Glomerular endothelial cell (primary cell): ENCODE measurements at regions not wholly inside any gene's neighbourhood (a gene's known extent, or its start where the extent isn't known, plus 50 kb on each side); places are given as distances from the start of the nearest gene placed in this dataset.

Experiments
- DNase-seq: peaks from one replicate; pipeline ENCODE4 v3.0.0-alpha.2; 2011; ENCODE audit warnings: low read depth, low spot score; ENCODE audit errors: extremely low read depth

DNA sequence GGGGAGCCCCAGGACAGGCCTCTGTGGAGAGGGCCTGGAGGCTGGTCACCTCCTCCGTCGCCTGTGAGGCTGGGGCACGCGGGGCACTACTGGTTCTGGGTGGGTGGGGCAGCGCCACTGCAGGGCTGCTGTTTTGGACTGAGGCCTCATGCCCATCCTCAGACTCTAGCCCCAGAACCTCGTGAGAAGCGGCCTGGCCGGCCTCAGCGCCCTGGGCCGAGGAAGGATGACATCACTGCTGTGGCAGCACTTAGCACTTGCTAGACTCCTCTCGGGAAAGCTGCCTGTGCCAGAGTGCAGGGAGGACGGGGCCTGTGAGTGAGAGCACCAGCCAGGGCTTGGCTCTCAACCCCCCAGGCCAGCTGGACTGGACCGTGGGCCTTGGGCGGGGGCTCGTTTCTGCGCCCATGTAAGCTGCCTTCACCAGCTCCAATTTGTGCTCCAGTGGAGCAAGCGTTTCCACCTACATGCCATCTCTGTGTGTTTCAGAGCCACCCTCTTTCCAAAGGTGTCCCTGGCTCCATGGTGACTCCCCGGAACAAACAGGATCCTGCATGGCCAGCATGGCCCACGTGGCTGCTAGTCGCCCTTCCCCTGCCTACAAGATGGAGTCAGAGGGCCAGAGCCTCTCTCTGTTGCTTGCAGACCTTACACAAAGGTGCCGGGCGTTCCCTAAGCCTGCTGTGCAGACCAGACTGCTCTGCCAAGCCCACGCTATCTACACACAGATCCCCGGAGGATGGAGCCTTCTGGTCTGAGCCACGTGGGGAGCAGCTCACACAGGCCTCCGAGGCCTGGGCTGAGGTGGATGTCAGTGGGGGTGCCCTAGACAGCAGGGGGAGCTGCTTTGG is 102.9 kb downstream of the CTTN start:
- no peak for DNase-seq

DNA sequence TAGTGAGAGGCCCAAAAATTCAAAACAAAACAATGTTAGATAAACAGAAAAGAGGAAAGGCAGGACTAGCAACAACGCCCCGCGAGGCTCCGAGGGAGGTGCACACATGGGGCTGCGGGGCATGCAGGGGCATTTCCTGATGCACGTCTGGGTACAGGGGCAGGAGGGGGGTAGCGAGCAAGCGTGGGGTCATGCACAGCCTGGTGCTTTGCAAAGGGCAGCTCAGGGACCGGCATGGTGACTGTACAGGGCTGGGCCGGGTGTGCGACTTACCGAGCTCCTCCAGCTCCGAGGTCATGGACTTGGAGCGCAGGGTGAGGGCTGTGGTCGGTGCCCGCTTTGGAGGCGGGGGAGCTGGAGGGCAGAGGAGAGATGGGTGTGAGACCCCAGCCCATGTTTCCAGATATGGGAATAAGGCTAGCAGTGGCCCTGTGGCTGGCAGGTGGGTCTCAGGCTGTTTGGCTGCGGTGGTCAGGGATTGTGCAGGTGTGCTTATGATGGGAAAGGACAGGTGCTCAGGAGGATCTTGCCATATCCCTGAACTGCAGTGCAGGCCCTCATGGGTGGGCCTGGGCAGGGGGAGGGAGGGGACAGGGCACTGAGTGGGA is 103.7 kb downstream of the CTTN start:
- DNase-seq: no peak

DNA sequence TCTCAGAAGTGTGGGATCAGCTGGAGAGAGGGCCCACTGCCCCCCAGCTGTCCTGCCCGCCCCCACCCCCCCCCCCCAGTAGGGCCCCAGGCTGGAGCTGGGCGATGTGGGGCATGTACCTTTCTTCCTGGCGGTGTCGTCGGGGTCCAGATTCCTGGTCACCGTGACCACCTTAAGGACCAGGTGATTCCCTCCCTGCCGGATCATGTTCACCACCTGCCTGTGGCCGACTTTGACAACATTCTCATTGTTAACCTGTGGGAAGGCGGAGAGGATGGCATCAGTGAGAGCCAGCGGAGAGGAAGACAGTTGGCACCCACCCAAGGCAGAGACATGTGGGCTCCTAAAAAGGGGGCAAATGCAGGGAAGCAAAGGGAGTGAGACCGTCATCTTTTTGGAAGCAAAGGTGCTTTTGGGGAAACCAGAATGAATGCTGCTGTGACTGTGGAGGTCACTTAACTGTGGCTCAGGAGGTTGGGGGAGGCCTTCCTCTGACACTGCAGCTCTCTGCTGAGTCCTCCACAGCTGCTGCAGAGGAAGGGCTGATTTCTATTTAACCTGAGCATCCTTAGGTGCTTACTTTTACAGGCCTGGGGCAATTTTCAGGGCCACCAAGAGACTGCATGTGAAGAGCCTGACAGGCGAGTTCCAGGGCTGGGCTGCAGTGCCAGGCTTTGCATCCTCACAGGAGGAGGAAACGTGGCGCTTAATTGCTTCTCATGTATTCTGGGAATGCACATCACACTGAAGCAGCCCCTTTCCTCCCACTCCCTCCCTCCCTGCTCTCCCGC is 104.5 kb downstream of the CTTN start:
- DNase-seq: no peak

DNA sequence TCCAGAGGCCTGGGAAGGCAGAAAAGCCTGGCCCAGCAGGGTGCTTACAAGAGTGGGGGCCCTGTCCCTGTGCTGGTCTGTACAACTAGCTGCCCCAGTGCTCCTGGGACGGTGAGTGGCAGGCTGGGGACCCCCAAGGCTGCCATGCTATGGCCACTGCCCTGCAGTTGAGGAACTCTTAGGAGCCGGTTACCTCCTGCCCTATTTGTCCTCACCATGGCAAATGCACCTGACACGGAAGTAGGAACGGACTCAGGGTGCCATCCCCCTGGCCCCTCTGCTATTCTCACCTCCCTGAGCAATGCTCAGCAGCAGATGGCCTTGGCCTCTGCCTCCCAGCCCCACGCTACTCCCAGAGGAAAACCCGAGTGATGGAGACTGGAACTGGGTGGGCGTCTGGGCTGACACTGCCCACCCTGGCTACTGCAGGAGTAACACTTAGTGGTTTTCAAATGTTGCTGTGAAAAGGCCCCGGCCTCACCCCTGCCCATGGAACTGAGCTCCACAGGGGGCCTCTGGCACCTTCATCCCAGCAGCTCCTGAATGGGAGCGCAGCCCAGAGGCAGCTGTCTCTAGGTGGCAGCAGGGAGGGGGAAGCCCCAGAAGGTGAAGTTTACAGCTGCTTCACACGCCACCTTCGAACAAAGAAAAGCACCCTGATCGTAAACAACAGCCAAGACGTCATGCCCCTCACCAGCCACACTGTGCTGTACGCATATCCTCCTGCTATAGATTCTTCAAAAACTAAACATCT is 105.3 kb downstream of the CTTN start:
- no peak for DNase-seq

DNA sequence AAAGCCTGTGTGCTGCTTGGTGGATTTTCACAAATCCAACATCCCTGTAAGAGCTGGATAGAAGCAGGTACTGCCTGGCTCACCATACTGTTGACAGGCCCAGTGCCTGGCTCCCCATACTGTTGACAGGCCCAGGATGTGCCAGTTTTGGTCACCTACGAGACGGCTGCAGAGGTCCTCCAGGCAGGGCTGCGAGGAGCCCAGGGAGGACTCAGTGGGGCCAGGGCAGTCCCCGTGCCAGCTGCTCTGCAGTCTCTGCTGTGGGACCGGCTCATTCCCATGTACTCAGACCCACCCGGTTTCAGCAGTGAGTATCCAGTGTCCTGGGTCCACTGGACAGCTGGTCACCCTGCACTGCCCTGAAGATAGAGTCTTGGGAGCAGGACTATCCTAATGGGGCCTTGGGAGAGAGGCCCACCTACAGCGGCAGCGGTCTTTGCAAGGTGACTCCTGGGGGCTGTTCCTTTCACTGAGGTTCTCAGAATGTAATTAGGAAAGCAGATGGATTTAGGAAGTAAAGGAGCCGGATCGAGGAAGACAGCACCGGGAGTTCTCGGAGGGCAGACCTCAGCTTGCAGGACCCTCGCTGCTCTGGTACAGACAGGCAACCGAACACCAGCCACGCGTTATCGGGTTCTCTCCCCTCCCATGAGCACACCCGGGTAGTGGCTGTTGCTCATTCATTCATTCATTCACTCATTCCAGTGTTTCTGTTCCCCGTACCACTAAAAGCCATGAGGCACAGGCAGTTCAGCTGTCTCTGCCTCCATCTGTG is 106.1 kb downstream of the CTTN start:
- DNase-seq: no peak

DNA sequence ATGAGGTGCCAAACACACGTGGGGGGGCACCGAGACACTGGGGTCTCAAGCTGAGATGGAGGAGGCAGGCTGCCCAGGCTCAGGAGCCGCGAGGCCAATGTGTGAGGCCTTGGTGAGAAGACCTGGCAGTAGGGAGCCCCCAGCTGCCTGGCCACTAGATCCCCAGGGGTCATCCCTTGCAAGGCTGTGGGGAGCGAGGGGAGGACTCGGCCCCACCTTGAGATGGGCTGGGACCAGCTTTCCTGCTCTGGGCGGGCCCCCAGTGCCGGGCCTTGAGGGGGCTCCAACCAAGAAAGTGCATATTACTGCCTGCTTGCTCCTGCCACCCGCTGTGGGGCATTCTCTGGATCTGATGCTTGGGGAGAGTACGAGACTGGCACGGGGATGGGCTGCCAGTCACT is 107.0 kb downstream of the CTTN start:
- no peak for DNase-seq

DNA sequence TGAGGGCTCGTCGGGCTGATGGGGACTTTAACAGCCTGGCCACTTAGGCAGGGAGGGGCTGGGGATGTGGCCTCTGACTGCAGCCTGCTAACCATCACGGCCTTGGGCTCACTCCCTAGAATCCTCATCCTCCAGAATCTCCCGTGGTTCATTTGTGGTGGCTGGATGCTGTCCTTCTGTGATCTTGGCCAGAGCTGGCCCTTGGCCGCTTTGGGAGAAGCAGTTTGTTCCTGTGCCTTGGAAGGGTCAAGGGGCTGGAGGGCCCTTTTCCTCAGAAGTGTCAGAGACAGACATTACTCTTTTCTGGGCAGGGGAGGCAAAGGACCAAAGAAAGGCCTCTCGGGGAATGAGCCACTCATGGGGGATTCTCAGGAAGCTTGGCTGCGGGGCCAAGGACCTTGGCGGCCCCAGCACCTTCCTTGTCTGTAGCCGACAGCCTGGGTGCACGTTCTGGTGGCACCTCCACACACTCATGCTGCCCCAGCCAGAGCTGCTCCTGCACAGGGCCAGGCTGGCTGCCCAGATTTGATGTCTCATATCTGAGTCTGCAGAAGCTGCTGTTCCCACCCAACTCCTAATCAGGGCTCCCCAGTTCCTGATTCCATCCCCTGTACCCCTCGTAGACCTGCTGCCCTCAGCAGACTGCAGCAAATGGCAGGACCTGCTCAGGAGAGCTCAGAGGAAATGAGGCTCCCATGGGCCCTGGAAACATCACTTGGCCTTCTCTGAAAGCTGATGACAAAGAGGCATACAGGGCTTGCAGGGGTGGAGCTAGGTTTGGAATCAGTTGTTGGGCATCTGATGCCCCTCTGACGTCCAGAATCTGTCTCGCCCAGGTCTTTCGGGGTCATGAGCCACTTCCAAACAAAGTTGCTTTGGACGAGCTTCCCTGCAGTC is 107.7 kb downstream of the CTTN start:
- DNase-seq: no peak

DNA sequence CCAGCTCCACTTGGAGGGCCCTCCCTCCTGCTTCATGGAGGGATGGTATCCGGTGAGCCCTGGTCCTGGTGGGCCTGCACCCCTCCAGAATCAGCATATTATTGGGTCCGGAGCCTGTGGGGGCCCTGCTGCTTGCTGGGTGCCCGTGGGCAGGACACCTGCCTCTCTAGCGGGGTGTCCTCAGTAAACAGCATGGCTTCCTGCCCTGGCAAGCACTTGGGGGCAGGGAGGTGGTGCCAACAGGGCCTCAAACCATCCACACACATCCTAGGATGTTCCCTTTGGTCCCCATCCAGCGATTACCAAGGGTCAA is 108.3 kb downstream of the CTTN start:
- no peak for DNase-seq

DNA sequence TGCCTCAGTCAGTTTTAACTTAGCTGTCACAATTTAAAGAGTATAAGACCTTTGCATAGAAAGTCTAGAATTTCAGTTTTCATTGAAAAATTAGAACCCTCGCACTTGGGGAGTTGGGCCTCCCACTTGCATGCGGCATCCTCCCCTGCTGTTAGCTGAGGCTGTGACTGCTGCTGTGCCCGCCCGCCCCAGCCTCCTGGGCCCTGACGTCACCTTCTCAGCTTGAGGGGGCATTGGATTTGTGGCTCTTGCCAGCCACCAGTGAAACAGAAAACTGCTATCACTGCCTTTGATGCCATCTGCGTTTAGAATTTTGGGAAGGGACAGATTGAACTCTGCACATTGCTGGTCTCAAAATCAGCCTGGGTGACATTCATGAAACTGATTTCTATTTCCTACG is 108.7 kb downstream of the CTTN start:
- DNase-seq: no peak

DNA sequence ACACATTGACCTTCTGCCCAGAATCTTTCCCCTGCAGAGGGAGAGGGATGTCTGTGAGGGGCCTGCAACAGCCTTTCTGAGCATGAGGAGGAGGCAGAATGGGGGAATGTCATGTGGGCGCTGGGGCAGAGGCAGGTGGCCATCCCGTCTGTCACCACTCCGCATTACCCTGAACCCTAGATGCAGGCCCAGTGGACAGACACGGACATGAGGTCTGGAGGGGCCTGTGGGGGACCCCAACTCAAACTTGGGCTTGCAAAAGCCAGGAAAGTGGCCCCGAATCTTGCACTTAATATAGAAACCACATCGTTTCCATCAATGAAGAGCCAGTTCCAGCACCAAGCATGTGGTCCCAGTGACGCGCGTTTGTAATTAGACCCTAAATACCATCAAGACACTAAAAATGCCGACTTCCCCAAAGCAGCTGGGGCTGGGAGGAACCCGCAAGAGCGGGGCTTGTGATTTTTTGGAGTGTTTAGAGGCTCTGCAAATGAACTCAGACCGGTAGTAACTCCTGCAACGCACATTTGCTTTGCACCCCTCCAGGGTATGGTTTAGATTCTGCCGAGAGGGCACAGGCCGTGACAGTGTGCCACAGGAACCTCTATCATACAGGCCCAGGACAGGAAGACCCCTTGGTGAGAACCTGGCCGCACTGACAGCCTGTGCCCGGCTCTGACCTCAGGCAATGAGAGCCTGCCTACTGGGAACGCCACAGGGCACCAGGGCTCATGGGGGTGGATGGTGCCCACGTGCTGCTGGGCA is 109.3 kb downstream of the CTTN start:
- no peak for DNase-seq

DNA sequence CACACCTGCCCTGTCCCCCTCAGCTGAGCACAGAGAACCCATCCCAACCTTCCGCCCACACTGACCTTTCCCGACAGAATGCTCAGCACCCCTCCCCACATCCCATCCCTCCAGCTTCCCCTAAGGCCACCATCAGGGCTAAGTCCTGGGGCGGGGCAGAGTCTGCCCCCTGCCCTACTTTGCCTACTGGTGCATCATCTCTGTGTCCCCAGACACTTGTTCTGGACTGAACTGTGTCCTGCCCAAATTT is 109.8 kb downstream of the CTTN start:
- DNase-seq: no peak

DNA sequence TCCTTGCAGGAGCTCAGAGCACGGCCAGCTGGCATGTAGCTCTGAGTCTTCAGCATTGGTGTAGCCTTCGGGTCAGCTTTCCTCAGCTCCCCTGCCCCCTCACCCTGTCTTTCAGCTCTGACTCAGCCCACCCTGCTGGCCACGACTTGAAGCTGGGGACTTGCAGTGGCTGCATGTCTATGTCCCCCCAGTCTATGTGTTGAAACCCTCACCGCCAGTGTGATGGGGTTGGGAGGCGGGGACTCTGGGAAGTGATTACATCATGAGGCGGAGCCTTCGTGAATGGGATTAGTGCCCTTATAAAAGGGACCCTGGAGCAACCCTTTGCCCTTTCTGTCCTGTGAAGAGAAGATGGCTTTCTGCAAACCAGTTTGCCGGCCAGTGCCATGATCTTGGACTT is 111.1 kb downstream of the CTTN start:
- DNase-seq: no peak

DNA sequence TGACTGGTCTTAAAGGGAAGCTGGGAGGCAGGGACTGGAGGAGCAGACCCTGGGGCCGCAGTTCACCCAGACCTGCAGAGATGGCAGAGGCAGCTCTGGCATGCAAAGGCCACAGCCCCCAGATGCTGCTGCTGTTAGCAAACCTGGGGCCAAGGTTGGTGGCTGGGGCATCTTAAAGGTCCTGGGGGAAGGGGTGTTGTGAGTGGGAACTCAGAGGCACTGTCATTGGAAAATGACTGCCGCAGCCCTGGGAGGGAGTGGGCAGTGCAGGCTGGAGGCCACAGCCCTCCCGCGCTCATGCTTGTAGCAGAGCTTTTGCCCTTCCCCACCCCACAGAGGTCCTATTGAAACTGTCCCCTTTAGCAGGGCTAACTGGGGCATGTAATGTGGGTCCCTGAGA is 111.8 kb downstream of the CTTN start:
- no peak for DNase-seq

DNA sequence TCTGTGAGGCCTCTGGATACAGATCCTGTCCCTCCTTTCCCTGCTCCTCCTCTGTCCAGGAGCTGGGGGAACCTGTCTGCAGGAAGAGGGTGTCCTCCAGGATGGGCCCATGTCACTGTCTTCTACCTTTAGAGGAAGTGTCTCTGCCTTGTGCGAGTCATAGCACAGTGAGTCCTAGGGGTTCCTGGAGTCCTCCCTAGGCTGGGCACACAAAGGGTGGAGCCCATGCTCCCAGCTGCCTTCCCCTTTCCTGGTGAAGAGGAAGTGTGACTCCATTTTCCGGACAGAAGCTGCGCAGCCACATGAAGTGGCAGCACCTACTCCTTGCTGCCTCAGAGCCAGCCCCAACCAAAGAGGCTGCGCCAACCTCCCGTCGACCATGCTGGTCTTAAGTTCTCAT is 112.2 kb downstream of the CTTN start:
- no peak for DNase-seq

DNA sequence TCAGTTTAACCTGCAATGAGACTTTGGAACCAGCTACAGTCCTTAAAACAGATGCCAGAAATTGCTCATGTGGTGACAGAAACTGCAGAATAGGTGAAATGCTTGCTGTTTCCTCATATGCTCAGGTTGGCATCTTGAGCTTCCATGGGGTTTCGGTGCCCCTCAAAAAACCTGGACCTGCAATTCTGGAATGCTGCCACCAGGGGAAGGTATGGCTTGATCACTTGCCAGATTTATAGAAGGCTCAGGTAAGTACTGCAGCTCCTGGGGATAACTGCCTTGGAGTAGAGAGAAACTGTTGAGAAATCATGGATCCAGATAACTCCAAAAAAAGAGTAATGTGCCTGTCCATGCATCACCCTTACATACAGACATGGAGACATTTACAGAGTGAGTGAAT is 113.0 kb downstream of the CTTN start:
- DNase-seq: no peak

DNA sequence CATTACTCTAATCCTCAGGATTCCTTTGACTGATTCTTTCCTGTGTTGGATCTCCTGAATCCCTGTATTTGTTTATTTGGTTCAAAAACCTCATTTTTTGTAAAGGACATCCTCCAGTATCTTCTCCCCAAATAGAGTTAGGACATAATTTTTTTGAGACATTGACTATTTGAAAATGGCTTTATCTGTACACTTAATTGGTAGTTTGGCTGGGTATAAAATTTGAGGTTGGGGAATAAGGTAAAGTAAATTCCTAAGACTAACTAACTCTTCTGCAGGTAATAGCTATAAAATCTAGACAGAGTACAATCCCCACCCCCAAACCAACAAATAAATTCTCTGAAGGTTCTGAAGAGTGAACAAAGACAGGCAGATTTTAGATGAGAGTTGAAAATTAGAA is 114.4 kb downstream of the CTTN start:
- no peak for DNase-seq

DNA sequence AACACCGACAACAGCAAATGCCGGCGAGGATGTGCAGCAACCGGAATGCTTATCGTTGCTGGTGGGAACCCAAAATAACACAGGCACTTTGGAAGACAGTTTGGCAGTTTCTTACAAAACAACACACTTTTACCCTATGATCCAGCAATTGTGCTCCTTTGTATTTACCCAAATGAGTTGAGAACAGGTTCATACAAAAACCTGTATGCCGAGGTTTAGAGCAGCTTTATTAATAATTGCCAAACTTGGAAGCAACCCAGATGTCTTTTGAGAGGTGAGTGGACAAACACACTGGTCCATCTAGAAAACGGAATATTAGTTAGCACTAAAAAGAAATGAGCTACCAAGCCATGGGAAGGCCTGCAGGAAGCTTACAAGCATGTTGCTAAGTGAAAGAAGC is 118.9 kb downstream of the CTTN start:
- no peak for DNase-seq

DNA sequence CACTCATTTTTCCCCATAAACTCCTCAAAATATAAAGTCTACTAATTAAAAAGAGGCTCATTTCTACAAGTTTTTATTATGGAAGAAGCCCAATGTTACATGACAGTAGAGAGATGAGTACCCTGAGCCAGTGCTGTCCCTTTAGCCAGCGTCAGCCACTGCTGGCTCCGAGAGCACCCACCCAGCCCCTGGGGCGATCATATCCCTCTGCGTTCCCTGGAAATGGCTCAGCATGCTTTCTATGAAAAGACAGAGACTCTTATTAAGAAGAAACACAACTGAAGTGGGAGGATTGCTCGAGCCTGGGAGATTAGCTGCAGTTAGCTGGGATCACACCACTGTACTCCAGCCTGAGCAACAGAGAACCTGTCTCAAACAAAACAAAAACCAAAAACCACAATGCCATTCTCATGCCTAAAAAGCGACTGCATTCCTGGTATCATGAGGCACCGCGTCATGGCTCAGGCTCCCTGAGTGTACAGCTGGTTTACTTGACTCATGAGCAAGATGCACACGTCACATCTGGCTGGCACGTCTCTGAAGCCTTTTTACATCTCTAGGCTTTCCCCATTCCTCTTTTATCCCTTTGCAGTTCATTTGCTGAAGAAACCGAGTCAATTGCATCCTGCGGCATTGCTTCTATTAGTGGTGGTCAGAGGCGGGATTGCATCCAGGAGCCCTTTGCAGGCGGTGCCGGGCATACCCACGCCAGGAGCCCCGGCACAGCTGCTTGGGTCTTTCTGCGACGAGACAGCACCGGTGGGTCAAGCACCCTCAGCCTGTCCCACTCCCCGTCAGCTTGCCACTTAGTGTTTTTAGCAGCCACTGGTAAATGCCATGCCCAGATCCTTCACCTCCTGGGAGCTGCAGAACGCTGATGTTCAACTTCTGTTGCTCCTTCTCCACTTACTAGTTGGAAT is 119.9 kb downstream of the CTTN start:
- no peak for DNase-seq
